ENCODE measurements at regions not wholly inside any gene's neighbourhood (a gene's known extent, or its start where the extent isn't known, plus 50 kb on each side); places are given as distances from the start of the nearest gene placed in this dataset.

DNA sequence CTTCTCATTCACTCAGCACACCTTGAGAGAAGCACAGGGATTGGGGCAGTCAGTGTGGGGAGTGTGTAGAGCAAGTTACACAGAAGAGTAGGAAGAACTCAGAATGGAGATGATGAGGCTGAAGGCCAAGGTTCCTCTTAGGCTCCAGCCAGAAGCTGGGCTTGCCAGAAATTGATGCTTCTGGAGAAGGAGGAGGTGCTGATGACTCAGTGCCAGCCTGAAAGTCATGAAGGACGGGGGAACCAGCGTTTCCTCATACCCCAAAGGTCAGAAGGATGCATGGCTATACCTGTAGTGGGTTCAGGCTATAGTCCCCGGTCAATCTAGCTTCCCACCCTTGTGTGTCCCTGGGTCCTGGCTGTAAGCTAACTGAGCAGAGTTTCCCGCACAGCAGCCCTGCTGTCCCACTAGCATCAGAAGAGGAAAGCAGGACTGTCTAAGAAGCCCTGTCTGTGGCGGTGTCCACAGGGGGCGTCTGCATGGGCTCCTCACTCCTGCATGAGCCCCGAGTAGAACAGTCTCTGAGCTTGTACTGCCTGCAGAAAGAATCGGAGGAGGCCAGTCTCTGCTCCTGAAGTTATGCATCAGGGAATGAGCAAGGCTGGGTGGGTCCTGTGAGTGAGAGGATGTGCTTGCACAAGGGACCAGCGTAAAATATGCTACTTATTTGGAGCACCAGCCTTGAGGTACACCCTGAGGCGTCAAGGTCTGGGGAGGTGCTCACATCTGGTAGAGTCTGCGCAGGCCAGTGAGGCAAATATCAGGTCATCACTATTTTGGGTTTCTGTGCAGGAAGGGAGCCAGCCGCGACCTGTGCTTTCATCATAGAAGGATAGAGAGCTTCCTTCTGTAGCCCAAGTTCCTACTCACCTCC lies 148.5 kb downstream of the MRPL14 start:
- intact Hi-C loops (cut with DNase I): no loop called here
- ATAC-seq (peak in 1 of 2 donors; percentile 70), DNase-seq (no peak)

DNA sequence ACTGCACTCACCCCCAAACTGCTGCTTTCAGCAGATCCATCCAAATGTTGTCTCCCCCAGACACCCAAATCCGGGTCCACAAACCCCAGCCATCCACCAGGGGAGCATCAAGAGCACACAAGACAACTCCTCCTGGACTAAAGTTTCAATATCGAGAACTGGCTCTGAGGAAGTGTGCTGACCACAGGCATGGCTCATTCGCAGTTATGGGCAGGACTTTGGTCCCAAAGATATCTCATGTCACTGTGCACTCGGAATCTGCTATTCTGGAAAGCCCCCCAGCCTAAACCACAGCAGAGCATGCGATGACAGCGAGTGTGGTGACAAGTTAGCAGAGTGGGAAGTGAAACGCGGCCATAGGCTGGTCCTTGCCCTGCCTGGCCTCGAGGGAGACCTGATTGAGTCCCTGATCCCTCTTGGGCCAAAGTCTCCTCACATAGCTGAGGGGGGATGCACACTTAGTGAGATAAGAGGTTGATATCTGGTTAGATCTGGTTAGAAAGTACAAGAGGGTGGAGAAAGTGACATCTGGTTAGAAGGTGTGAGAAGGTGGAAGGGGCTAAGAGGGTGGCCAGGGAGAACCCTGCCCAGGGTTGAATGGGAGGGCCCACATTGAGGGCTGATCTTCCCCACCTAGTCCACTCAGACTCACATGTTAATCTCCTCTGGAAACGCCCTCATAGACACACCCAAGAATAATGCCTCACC lies 149.7 kb downstream of the MRPL14 start:
- DNase-seq (no peak), ATAC-seq (no peak)
- intact Hi-C loops (cut with DNase I): no loop called here

DNA sequence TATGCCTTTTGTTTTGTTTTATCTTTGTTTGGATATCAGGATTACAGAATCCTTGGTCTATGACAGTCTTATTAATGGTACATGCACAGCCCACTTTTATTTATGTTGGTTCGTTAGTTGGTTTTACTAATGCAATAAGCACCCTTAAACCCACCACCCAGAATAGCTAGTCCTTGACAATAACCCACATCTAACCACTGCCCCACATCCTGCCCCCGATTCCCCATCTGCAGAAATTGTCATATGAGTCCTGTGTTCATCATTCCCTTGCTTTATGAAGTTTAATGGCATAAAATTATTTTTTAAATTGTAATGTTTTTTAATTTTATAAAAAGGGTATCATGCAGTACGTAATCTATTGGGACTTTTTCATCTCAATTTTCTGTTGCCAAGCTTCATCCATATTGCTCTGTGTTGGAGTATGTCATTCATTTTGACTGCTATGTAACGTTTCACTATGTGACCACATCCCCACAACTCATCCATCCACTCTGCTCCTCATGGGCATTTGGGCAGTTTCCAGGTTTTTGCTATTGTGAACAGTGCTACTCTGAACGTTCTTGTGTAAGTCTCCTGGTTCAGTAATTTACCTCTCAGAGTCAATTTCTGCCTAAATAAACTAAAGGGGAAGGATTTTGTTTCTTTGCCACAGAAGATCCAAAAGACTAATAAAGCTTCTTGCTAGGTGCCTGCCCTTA lies 150.4 kb downstream of the MRPL14 start:
- intact Hi-C loops (cut with DNase I): no loop called here
- DNase-seq (no peak), ATAC-seq (no peak)

DNA sequence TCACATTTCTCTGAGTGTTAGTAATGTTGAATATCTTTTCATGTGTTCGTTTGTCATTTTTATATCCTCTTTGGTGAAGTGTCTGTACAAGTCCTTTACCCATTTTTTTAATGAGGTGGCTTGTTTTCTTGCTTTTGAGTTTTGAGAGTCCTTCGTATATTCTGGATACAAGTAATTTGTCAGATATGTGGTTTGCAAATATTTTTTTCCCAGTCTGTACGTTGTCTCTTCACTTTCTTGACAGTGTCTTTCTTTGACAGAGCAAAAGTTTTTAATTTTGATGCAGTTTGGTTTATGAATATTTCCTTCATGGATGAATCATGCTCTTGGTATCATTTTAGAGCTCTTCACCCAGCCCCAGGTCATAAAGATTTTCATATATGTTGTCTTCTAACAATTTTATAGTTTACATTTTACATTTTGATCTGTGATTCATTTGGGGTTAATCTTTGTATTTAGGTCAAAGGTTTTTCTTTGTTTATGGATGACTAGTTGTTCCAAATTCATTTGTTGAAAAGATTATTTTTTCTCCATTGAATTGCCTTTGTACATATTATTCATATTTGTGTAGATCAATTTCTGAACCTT lies 152.5 kb downstream of the MRPL14 start:
- intact Hi-C loops (cut with DNase I): no loop called here
- DNase-seq (no peak), ATAC-seq (no peak)

DNA sequence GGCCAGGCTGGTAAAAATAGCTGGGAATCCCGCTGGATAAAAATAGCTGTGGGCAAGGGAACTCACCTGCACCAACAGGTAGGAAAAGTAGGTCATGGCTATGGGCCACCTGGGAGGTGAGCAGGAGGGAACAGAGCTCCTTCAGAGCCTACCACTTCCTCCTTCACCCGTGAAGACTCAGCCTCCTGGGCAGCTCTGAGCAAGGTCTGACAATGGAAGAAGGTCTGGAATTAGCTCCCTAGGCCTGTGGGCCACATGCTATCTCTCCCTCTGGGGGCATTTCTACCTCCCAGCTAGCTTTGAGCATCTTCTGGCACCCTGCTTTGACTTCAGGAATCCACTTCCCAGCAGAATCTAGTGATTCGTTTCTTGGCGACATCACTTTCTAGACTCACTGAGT lies 153.9 kb downstream of the MRPL14 start:
- intact Hi-C loops (cut with DNase I): no loop called here
- ATAC-seq (no peak), DNase-seq (no peak)

DNA sequence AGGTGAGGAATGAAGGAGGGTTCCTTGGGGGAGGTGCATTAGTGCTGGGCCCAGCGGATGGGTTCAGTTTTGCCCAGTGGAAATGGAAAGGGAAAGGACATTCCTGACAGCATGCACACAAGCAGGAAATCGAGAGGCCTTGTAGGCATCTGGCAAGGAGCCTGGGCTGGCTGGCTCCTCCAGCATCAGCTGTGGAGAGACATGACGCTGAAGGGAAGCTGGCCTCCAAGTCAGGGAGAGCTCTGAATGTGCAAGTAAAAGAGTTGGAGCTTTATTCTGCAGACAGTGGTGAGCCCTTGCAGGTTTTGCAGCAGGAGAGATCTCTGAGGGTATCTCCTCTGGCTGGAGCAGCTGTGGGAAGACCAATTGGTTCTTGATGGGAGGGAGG lies 154.3 kb downstream of the MRPL14 start:
- DNase-seq: peak; percentile 90
- ATAC-seq: peak; percentile 90 to 94
- intact Hi-C loops (cut with DNase I): no loop called here

DNA sequence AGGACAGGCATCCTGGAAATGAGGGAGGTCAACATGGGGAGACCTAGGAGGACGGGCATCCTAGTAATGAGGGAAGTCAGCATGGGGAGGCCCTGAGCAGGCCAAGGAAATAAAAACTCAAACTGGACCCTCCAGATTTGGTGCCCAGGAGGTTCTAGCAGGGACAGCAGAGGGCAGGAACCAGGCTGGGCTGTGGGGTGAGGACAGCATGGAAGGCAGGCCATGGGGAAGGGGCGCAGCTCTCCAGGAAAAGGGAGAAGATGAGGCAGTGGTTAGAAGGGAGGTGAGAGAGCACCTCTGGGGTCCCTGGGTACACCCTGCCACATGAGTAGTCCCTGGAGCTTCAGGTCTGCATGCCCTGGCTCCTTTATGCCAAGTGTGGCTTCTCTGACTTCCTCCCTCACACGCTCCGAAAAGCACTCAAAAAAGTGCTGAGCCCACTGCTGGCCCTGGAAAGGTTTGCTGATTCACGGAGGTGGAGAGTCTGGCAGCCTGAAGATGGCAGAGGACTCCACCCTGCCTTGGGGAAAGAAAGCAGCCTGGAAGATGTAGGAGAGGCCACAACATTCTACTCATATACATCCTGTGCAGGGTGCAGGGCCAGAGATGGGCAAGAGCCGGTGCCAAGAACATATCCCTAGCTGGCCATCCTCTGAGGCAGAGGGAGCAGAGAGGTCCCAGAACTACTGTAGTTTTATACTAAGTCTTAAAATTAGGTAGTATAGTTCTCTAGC lies 154.9 kb downstream of the MRPL14 start:
- intact Hi-C loops (cut with DNase I): no loop called here
- DNase-seq (no peak), ATAC-seq (peak; percentile 23 to 83)

DNA sequence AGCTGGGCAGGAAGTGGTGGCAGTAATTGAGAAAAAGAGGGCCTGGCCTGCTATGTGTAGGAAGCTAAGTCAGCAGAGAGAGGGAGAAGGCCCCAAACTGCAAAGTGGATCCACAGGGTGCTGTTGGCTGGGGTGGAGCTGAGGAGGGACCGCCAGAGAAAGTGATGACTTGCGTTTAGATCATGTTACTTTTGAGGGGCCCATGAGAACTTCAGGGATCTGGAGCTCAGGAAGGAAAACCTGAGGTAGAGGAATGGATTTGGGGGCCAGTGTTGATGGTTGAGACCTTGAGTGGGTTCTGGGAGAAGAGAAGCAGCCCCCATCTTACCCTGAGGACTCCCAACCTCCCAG lies 155.5 kb downstream of the MRPL14 start:
- DNase-seq: no peak
- intact Hi-C loops (cut with DNase I): no loop called here
- ATAC-seq: no peak

DNA sequence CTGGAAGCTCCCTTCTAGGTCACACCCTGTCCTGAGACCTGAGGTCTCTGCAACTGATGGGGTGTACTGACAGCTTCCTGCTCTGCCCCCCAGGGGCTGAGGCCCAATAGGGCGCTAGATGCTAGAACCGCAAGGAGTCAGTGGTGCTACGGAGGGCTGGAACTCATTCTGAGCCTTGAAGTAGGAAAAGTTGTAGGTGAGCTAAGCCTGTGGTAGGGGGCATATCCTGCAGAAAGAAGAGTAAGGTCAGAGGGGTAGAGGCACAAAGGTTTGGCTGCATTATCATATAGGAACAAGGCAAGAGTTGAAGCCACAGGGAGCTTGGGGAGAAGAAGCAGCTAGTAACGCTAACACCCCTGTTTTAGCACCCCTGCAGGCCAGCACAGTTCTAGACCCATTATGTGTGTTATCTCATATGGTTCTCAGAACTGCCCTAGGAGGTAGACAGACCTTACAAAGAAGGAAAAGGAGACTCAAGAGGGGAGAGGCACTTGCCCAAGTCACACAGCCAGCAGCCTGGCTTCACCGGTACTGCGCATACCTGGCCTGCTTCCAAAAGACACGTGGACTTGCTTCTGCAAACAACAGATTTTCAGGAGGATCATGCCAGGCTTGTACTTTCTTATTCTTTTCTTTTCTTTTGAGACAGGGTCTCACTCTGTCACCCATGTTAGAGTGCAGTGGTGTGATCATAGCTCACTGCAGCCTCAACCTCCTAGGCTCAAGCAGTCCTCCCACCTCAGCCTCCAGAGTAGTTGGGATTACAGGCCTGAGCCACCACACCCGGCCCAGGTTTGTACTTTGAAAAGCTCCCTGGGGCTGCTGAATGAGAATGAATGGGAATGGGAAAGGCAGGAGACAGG lies 156.1 kb downstream of the MRPL14 start:
- DNase-seq: no peak
- intact Hi-C loops (cut with DNase I): no loop called here
- ATAC-seq: no peak

DNA sequence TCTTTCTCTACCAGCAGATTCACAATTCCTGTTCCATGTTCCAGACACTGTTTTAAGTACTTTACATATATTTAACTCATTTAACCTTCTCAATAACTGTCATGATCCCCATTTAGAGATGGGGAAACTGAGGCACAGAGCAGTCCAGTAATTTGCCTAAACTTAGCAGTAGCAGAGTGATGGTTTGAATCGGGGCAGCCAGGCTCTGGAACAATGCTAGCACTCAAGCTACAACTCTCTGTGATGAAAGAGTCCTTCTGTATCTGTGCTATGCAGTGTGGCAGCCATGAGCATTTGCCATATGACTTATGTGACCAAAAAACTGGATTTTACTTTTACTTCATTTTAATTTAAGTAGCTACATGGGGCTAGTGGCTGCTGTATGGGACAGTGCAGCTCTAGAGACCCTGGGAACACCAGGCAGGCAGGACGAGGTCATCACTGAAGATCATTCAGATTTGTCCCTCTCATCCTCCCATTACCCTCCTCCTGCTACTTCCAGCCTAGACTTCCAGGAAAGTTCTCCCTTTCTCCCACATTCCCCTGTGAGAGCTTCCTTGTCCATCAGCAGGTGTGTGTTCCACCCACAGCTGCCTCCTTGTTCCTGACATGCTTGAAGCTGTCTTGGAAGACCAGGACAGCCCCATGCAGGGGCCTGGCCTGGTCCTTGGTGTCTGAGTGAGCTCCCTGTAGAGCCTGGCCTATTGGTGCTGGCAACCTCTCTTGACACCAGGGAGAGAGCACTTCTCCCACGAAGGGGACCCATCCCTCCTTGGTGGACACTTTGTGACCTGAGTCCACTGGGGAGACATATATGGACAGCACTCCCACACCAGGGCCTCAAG lies 157.0 kb downstream of the MRPL14 start:
- intact Hi-C loops (cut with DNase I): no loop called here
- ATAC-seq: no peak
- no peak for DNase-seq

DNA sequence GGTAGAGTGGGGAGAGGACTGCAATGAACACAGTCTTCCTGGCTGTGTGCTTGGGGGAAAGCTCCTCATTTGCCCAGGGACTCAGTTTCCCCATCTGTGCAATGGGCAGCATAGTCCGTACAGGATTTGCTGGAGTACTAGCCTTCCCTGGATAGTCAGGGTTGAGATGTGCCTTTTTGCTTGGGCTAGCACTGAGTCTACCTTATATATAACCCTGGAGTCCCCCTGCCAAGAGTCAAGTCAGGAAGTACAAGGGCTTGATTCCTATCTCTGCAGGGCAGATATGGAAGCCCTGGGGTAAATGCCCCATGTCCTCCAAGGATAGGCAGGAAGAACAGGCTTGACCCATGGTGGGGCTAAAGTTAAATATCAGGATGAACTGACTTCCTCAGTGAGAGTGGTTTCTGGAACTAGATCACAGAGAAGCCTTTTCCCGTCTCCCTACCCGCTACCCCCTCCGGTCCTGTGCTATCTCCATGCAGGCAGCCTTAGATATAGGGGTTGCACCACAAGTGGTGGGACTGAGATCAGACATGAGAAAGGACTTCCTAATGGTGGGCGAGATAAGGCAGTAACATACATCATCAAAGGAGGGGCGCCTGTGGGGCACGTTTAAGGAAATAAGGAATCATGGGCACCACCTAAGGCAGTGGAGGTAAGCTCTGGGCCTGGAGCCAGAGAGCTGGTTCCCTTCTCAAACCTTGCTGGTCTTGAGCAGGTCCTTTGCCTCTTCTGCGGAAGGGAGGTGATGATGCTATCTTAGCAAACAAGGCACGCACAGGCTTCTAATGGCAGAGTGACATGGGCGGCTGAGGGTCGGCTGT lies 157.9 kb downstream of the MRPL14 start:
- ATAC-seq (no peak), DNase-seq (no peak)
- intact Hi-C loops (cut with DNase I): no loop called here

DNA sequence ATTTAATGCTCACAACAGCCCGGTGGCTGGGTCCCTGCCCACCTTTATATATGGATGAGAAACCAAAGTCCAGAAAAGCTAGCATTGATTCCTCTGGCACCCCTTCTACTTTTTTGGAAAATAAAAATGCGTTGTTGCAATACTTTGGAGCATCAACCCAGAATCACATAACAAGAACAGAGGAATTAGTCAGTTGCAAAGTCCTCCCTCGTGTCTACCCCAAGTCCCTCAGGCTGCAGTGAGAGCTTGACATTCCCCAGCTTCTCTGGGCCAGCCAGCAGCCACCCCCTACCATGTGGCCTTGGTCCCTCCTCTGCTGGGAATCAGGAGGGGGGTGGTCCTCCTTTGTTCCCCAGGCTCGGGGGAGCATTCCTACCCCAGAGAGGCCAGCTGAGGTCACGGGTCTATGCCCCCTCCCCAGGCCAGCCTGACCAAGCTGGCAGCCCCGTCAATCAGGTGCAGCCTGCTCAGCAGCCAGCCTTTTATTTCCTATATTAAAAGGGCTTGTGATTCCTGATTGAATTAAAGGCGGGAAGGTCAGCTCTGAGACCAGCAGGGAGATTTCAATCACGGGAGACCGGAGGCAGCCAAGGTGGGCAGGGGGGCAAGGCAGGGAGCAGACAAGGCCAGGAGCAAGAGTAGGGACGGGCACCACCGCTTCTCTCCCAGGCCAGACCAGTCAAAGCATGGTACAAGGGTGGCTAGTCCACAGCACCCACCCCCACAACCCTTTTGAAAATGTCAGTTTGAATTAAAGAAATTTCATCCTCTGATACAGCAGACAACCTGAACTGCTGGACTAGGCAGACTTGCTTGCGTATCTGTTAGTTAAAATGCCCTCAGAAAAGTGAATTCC lies 158.9 kb downstream of the MRPL14 start:
- DNase-seq: no peak
- no peak for ATAC-seq
- intact Hi-C loops (cut with DNase I): no loop called here

DNA sequence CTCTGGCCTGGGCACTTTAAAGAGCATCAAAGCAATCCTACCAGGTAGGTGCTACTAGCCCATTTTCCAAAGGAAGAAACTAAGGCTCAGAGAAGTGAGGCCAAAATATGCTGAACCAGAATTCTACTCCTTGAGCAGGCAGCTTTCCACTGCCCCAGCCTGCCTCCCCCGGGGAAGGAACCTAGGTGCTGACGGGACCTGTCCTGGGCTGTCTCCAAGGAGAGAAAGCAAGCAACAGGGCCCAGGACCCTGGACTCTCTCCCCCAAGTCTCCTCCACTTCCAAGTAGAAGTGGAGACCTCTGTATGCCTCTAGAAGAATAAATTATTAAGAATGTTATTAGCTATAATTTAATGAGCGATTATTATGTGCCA lies 159.5 kb downstream of the MRPL14 start:
- intact Hi-C loops (cut with DNase I): no loop called here
- ATAC-seq (no peak), DNase-seq (no peak)

DNA sequence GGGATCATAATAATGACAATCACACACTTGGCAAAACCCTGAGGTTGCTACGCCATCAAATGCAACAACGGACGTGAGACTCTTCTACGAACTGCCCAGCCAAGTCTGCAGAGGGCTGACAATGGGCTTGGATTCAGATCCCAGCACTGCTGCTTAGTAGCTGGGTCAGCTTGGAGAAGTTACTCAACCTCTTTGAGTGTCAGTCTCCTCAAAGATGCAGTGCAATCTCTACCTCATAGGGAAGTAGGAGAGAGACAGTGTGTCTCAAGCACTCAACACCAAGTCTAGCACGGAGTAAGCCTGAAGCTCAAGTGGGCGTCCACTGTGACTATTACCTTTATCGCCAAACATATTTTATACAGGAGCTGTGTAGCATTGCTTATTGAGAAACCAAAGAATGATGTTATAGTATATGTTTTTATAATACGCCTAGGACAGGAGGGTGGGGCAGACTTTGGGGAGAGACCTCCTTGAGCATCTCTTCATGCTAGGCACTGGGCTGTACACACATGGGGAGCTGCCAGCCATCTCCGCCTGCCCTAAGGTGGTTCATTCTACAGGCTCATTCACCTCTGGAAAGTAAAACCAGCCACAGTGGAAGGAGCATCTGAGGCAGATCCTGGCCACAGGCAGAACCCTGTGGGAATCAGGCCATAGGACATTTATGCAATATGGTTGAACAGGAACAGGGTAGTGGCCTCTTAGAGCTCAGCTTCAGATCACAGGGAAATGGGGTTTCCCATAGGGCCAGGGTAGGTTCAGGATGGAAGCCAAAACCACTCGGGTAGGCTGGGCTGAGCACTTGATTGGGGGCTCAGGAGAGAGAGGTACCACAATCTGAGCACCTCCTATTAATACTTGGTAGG lies 160.2 kb downstream of the MRPL14 start:
- no peak for ATAC-seq
- intact Hi-C loops (cut with DNase I): no loop called here

DNA sequence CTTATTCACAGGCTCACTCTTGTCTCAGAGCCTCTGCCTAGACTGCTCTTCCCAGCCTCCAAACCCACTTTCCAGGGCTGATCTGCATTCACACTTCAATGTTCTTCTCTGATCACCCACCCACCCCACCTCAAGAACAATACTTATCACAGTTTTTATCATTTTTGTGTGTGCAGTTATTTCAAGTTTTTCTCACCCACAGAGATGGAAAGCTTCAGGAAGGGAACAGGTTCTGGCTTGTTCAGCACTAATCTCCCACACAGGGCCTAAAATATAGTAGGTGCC lies 160.9 kb downstream of the MRPL14 start:
- intact Hi-C loops (cut with DNase I): no loop called here
- DNase-seq (no peak), ATAC-seq (no peak)

More for the DNA sequence above, 160.2 kb downstream of the MRPL14 start:
- DNase-seq: no peak

Data from left cardiac atrium (tissue), 4 donors.